Left colon (tissue), 2 donors: ENCODE measurements at regions not wholly inside any gene's neighbourhood (a gene's known extent, or its start where the extent isn't known, plus 50 kb on each side); places are given as distances from the start of the nearest gene placed in this dataset.
A peak's percentile ranks its signal among the peaks of the same experiment; 100 is the strongest.
"Not testable (repeated sequence)": the region's sequence is repeated elsewhere in the genome, so short reads cannot be mapped to it uniquely, and the experiment has no call there.

Experiments used
- ATAC-seq: fragments of 200-7000 bp; cut with Tn5 transposase; one replicate; pipeline ENCODE4 v1.9.1; 2020; ENCODE audit warnings: mild to moderate bottlenecking, moderate library complexity
- DNase-seq, 2 donors: peaks; one replicate each; pipeline ENCODE4 v3.0.0-alpha.2; 2020
- intact Hi-C, 2 donors: fragments of 100-400 bp; cut with DNase I in 1 of 2; cut with micrococcal nuclease in 1 of 2; formaldehyde crosslinking; loops; one replicate each; pipeline versions ENCODE4 v1.11.2 to v1.14.0; 2022; cut with DNase I, micrococcal nuclease
- donor health status: DM: no; HTN: no; CAD: no.
- donor health status: DM: yes; HTN: yes; CAD: no.

DNA sequence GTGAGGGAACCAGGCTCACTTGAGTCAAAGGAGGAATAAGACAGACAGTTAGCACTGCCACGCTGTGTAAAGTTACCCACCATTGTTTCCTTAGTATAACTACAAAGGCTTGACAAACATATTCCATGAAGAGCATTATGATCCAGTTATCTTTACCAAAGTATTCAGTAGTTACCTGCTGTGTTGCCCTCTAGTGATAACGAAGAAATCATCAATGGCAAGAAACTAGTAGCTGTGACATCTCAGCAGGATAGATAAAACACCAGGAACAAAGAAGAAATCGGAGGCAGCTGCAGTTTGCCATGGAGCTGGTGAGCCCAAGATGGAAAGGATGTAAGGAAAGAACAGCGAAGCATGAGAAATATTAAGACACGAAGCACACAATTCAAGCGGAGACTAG, 215.3 kb upstream of the FSHR start:
- intact Hi-C loops = no loop called here
- DNase-seq (no peak), ATAC-seq (no peak)

DNA sequence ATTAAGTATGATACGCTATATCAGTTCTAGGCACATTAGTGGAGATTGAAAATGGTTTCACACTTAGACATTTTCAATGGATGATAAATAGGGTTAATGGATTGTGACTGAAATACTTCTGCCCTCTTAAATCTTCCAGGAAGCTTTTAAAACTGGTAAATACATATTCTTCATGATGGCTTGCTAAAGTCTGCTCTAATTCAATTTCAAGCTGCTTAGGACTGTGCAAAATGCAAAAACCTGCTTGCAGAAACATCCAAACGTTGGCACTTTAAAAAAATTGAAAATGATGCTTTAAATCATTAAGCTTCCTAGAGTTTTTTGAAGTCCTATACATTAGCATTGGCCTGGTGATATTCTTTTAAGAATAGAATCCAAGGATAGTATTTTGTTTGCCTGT, 214.8 kb upstream of the FSHR start:
- no peak for ATAC-seq
- intact Hi-C loops = no loop called here
- DNase-seq = no peak

DNA sequence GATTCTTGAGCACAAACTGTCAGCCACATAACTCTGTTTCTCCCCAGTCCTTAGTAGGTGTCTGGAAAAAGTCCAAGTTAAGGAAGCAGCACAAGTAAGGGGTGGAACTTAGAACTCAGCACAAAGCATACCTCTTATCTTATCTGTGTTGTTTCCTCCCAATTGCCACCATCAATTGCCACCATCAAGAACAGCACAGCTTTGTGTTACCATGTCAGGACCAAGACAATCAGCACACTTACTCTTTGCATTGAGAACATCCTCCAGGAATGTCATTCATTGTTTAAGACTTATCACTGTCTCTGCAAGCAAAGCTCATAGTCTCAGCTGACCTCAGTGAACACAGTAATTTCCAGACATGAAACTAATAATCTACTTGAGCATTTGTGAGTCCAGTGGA, 212.7 kb upstream of the FSHR start:
- ATAC-seq = no peak
- no peak for DNase-seq
- intact Hi-C loops = no loop called here

DNA sequence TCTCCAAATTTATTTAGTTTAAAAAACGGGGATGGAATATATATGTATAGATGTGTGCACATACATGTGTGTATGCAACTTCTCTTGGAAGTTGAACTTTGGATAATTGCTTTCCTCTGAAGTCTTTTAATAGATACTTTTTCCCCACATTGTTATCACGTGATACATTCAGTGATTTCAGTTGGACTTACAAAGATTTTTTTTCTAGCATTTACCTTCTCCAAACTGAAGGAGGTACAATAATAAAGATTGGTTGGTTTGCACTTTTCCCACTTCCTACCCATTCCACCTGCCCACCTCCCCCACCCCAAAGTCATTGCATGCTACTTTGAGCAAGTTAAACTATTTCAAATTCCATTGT, 206.1 kb upstream of the FSHR start:
- no peak for DNase-seq
- intact Hi-C loops = no loop called here
- ATAC-seq = no peak

DNA sequence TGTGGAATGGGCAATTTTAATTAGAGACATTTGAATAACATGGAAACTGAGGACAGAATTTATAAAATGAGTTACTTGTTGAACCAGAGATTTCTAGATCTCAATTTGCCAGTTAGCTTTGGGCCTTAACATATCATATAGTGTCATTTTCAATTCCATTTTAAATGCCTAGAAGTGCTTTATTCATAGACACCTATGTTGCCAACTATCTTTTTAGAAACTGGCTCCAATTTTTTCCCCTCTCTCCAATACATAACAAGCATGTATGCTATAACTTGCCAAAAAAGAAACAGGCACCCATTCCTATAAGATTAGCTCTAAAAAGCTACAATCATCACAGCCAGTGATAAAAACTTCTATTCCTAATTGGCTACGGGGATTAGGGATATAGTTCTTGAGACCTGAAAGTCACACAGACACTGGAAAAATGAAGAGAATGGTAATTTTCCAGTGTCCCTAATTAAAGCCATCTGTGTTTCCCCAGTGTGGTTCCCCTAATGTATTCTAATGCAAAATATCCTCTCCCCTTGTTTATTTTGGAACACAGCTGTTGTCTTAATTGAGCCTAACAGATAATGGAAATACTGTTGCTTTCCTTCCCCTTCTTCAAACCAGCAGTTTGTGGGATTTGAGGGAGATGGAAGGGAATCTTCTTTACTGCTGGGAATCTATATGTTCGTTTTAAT, 205.5 kb upstream of the FSHR start:
- DNase-seq (no peak), ATAC-seq (no peak)
- intact Hi-C loops = no loop called here

DNA sequence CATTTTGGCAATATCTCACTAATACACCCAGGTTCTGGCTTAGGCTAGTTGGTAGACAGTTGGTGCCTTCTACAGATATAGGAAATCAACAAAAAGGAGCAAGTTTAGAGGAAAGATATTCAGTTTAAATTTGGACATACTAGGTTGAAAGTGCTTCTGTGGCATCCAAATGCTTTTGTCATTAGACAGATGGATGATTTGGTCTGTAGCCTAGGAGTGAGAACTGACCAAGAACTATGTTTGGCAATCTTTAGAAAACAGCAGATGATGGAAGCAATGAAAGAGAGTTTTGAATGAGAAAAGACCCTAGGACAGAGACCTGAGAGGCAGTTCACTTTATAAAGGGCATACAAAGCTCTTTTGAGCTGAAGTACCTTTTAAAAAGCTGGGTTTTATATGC, 201.3 kb upstream of the FSHR start:
- no peak for DNase-seq
- intact Hi-C loops = no loop called here
- ATAC-seq = no peak

DNA sequence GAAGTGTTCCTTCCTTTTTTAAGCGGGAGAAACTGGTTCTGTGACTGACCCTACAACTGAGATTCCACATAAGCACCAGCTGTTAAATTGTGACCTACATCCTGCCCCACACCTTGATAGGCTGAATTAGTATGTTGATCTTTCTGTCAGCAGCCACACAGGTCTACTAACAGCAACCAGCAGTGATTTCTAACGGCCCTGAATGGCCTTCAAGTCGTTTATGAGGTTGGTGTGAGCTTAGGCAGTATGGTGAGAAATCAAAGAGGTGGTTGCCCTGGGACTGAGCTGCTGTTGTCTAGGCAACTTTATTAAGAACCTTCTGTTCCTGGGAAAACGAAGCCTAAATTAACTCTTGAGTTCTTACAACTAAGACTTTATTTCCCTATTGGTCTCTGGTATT, 197.2 kb upstream of the FSHR start:
- intact Hi-C loops = no loop called here
- ATAC-seq = no peak
- DNase-seq = no peak

DNA sequence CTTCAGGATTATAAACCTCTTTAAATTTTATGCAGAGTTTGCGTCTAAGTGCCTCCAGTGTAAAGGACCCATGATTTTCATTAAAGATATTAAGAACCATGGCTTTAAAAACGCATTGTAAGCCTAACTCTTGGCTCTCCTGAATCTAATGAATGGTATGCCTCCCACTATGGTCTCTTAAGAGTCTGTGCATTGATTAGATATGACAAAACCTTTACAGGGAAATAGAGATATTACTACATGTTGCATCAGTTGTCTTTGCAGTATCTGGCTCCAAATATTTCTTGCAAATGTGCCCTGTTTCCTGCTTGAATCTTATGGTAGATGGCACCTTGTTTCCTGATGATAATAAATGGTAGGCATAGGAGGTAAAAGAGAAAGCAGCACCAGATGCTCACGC, 189.3 kb upstream of the FSHR start:
- DNase-seq (no peak), ATAC-seq (no peak)
- intact Hi-C loops = no loop called here

DNA sequence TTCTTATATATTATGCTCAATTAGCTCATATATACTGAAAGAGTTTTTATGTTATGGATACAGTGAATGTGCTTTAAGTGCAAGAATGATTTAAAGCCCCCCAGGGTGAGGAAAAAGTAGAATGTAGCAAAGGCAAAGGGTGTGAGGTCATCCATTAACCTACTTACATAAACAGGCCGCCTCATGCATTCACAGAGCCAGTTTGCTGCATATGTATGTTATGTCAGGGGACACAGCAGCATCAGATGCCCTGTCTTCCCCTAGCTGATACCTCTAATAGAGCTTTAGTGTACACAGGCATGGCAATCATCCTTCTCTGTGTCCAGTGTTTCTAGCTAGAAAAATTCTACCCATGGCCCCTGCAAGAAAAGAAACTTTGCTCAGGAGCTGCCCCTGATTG, 187.8 kb upstream of the FSHR start:
- intact Hi-C loops = no loop called here
- ATAC-seq (no peak), DNase-seq (no peak)

DNA sequence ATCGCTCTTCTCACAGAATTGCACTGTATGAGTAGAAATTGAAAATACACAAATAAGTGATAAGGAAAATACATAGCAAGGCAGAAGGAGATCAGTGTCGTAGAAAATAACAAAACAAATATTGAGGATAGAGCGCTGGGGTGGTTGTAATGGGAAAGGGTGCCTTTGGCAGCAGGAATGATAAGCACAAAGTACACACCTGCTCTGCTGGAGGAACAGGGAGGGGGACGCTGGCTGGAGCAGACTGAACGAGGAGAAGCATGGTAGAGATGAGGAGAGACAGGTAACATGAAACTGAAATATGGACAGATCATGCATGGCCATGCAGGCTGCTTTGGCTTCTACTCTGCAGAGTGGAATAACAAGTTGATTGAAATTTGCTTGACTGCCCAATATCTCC, 181.2 kb upstream of the FSHR start:
- no peak for DNase-seq
- intact Hi-C loops = no loop called here
- ATAC-seq = no peak

DNA sequence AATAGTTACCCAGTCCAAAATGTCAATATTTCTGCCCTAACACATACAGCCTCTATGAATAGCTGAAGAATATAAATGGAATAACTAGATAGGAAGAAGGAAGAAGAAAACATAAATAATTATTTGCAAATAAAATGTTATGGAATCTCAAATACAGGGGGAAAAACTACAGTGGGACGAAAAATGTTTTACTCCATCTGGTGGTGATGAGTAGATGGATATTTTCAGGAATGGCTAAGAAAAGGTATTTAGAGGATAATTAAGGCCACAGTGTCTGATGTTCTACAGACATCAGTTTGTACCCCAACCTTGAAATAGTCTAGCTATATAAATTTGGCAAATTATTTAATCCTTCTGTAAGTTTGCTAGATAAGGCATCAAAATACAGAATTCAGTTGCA, 178.1 kb upstream of the FSHR start:
- DNase-seq (no peak), ATAC-seq (no peak)
- intact Hi-C loops = no loop called here

DNA sequence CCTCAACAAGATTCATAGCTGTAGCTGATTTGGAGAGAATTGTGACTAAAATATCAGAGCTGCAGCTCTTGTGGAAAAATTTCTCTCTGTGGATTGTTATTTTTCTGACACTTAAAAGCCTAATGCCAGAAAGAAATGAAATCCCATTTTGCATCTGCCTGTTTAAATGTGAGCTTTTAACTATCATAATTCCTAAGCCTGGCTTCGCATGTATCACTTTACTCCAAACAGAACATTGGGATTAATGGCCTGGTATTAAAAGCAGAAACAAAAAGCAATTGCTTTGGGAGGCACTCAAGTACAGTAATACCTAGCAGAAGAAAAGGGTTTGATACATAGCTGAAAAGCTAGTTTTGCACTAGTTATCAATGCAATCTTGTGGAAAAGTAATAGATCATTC, 164.2 kb upstream of the FSHR start:
- DNase-seq = no peak
- no peak for ATAC-seq
- intact Hi-C loops = no loop called here

DNA sequence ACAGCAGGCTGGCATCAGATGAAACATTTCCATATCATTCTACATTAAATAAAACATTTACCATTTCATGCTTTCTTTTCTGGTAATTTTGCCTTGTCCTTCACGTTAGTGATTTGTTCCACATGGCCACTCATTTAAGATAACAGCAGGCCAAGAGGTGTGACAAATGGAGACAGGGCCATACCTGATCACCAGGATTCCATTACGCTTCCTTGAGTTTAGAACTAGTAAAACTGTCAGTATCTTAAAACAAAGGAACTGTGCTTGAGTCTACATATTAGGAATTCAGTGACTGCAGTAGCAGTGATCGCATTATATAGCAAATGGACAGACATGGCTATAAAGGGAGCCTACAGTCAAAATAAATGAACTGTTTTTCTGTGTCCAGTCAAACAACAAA, 155.1 kb upstream of the FSHR start:
- ATAC-seq (no peak), DNase-seq (no peak)
- intact Hi-C loops = no loop called here

DNA sequence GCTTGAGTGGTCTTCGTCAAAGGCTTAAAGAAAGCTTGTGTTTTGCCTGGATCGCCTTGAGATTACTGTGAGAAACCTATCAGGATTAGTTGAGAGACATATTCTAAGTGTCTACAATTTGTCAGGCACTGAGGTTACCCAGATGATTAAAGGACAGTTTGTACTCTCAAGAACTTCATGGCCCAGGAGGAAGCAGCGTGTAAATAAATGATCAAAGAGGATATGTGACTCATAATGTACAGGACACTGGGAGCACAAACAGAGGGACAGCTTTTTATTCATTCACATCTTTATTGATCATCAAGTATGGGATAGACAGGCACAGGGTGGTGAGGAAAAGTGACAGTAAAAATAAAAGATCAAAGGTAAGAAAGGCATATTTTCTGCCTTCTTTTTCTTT, 152.6 kb upstream of the FSHR start:
- ATAC-seq = peak; percentile 71
- DNase-seq = no peak
- intact Hi-C loops = no loop called here

DNA sequence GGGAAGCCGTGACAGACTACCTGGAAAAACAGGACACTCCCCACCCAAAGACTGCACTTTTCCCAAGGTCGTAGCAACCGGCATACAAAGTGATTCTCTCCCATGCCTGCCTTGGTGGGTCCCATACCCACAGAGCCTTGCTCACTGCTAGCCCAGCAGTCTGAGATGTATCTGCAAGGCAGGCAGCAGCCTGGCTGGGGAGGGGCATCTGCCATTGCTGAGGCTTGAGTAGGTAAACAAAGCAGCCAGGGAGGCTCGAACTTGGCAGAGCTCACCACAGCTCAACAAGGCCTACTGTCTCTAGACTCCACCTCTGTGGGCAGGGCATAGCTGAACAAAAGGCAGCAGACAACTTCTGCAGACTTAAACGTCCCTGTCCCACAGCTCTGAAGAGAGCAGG, 144.4 kb upstream of the FSHR start:
- peak in 1 of 2 donors; percentile 2 for DNase-seq
- ATAC-seq, intact Hi-C loops: not testable (repeated sequence)

DNA sequence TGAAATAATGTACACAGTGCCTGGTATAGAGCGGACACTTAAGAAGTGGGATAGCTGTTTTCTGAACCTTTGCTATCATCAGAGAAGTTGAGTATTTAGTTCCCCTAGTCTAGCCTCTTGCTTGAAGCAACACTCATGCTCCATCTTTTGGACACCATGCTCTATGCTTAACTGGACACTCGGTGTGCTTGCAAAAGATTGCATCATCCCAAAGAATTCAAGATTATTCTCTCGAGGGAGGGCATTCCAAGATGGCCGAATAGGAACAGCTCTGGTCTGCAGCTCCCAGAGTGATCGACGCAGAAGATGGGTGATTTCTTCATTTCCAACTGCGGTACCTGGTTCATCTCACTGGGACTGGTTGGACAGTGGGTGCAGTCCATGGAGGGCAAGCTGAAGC, 143.9 kb upstream of the FSHR start:
- ATAC-seq (no peak), DNase-seq (no peak)
- intact Hi-C loops = no loop called here

DNA sequence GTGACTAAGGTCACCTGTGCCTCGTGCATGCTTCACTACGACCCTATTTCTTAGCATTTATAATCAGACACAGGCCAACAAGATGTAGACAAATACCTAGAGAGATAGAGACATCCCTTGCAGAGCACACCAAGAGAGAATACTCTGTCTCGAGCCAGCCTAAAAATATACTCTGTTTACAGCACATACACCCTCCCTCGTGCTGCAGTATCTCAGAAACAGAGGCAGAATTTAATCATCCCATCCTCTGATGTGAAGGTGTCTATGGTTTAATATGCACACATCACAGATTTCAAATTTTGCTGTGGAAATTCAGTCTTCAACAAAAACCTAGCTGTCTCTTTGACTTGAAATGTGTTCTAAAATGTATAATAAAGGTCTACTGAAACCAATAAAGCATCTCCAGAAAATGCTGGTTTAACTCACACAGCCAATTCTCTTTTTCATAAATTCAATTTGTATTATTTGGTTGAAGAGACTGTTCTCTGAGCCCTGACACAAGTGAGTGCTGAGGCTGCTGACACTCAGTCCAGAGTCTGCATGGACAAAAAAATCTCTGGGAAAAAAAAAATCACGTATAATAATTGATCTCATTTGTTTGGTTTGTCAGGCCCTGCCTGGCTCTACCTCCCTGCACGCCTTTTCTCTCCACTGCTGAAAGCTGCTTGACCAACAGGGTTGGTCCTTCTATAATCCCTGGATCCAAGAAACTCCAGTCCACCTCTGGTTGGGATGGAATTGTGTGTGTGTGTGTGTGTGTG, 142.0 kb upstream of the FSHR start:
- no peak for ATAC-seq
- no peak for DNase-seq
- intact Hi-C loops = no loop called here

DNA sequence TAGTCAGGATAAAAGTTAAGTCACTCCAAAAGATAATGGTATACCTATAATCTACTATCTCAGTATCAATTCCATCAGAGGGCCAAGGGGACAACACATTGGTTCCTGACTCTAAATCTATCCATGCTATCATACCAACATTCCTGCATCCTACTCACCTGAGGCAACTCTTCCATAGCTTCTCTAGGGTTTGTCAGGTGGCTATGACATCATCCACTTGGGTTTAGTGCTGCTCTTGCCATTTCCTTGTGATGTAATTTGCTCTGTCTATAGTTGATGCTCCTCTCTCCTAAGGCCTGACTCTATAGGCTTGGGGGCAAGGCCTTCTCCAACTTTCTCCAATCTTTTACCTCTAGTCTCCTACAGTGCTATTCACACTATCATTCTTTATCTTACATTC, 139.9 kb upstream of the FSHR start:
- intact Hi-C loops = no loop called here
- no peak for ATAC-seq

DNA sequence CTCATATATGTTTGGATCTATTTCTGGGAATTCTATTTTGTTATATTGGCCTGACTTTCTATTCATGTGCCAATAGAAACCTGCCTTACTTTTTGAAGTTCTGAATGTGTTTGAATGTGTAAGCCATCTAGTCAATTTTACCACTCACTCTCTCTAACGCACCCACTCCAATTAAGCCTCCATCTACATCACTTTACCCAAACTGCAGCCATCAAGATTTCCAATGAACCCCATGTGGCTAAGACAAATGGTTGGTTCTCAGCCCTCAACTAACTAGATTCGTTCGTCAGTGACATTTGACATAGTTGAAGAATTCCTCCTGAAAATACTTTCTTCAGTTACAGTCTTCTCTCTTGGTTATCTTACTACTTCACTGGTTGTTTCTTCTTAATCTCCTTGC, 137.3 kb upstream of the FSHR start:
- DNase-seq (no peak), ATAC-seq (no peak)
- intact Hi-C loops = no loop called here

More for the DNA sequence above, 139.9 kb upstream of the FSHR start:
- DNase-seq = no peak

DNA sequence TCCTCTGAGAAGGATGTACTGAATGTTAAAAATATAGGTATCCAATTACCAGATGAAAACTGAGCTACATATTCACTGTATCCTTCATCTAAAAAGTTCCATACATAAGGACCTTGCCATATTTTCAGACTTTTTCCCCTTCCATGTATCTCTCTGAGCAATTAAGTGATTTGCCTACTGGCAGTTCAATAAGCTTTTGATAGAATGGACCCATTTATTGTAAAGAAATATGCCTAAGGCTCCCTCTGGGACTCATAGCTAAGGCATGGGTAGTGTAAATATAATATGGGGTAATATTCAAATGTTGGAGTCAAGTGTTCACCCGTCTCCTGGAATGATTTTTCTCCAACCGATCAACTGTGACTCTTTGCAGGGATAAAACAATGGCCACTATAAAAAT, 135.4 kb upstream of the FSHR start:
- ATAC-seq (no peak), DNase-seq (no peak)
- intact Hi-C loops = no loop called here
